SH-SY5Y (cell line): ENCODE measurements at regions not wholly inside any gene's neighbourhood (a gene's known extent, or its start where the extent isn't known, plus 50 kb on each side); places are given as distances from the start of the nearest gene placed in this dataset.

Experiments
- GATA2 ChIP-seq: IDR thresholded peaks from 2 replicates; pipeline ENCODE4 v1.6.1; 2011; ENCODE audit warnings: mild to moderate bottlenecking, low read depth, low read length
- GATA3 ChIP-seq: IDR thresholded peaks from 2 replicates; pipeline ENCODE4 v1.6.1; 2011; ENCODE audit warnings: low read depth, mild to moderate bottlenecking, low read length, moderate library complexity

DNA sequence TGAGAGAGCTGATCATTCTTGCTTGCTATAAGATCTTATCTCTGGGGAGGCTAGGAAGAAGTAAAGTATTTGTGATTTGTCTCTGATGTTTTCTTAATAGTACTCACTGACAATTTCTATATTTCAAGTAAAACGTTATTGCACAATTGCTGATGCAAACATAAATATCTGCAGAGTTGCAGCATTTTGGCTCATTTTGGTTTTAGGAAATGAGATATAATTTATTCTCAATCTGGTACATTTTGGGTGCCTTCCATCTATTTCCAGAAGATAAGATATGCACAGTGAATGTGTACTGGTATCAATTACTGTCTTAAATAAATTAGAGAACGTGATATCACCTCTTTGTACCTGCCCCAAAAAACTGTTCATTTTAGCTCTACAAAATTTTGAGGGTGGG is 1431.5 kb downstream of the BRINP3 start:
- 0 out of 2 replicates have a peak, but pooled peaks have one; percentile 47 for TF ChIP-seq GATA3
- no peak for TF ChIP-seq GATA2
